ENCODE measurements at regions not wholly inside any gene's neighbourhood (a gene's known extent, or its start where the extent isn't known, plus 50 kb on each side); places are given as distances from the start of the nearest gene placed in this dataset.

DNA sequence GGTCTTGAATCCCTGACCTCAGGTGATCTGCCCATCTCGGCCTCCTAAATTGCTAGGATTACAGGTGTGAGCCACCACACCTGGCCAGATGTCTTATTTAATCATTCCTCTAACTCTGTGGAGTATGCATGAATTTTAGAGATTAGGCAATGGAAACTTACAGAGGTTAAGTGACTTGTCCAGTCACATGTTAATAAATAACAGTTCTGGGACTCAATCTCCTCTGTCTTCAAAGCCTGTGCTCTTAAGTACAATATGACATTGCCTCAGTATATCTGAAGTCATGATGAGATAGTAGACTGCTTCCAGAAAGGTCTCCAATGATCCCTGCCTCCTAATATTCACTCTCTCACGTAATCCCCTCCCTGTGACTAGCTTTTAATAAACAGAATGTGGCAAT lies 72.9 kb upstream of the TDRD3 start:
- no peak overlapping the region for H4K8ac ChIP-seq (ENCODE audit: low read length)
- H2AK5ac ChIP-seq (ENCODE audit: low read length, severe bottlenecking): no peak overlapping the region
- WGBS: 100% methylated on average over 1 of the region's 2 CpGs
- no peak overlapping the region for H3K9ac ChIP-seq (ENCODE audit: low read length)
- no peak for DNase-seq
- peaks cover 0 to 3% of the 10 kb centered on the region in 2 experiments for H3K27me3 ChIP-seq (ENCODE audit: control insufficient read depth in 1 of 2, insufficient read depth in 1 of 2, low read length in 2 of 2)
- H3K9me3 ChIP-seq (ENCODE audit: control insufficient read depth, low read length): no peaks in the 10 kb centered on the region
- H2BK12ac ChIP-seq (ENCODE audit: low read length in 2 of 2): no peak overlapping the region
- H3K14ac ChIP-seq (ENCODE audit: low read length in 2 of 2): no peak overlapping the region
- no peak overlapping the region for H2BK120ac ChIP-seq (ENCODE audit: low read depth, low read length)
- no peak overlapping the region for H4K91ac ChIP-seq (ENCODE audit: low read length)
- no peak overlapping the region for H2AFZ ChIP-seq (ENCODE audit: low read depth, low read length)
- H3K36me3 ChIP-seq (ENCODE audit: control insufficient read depth in 1 of 2, insufficient read depth in 2 of 2, low read depth in 1 of 2, low read length in 2 of 2): no peaks in the 10 kb centered on the region
- H3K4me3 ChIP-seq (ENCODE audit: insufficient read depth in 1 of 2, low read depth in 1 of 2, low read length in 2 of 2): no peak overlapping the region
- H3K4me2 ChIP-seq (ENCODE audit: low read length, poor library complexity, severe bottlenecking): no peak overlapping the region
- H3K27ac ChIP-seq (ENCODE audit: low read length, poor library complexity, severe bottlenecking): no peak overlapping the region
- no peak overlapping the region for H3K18ac ChIP-seq (ENCODE audit: low read depth in 1 of 2, low read length in 2 of 2)
- H3K23ac ChIP-seq (ENCODE audit: low read length in 2 of 2): no peak overlapping the region
- H2BK15ac ChIP-seq (ENCODE audit: low read depth, poor library complexity, severe bottlenecking): no peak overlapping the region
- peaks cover 4% of the 10 kb centered on the region for H3K4me1 ChIP-seq (ENCODE audit: control insufficient read depth, insufficient read depth, low read depth, low read length)
- H3K4ac ChIP-seq (ENCODE audit: low read depth in 1 of 2, low read length in 2 of 2): no peak overlapping the region
- H2BK5ac ChIP-seq (ENCODE audit: low read depth, low read length, poor library complexity, severe bottlenecking): no peak overlapping the region
- no peaks in the 10 kb centered on the region for H3K79me1 ChIP-seq (replicated peaks; ENCODE audit: low read length, poor library complexity, severe bottlenecking)

DNA sequence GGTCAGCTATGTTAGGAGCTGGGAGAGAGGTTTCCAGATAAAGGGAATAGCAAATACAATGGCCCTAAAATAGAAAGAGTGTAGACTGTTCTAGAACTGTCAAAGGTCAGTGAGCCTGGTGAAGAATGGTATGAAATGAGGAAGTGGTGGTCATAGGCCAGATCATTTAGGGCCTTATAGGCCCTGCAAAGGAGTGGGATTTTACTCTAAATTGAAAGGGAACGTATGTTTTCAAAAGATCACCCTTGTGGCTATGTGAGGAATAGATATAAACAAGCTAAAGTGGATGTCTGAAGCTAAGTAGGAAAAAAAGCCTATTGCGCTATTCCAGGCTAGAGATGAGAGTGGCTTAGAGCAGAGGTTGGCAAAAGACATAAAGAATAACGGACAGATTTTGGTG lies 70.7 kb upstream of the TDRD3 start:
- H3K27me3 ChIP-seq (ENCODE audit: control insufficient read depth in 1 of 2, insufficient read depth in 1 of 2, low read length in 2 of 2): no peaks in the 10 kb centered on the region
- H2AFZ ChIP-seq (ENCODE audit: low read depth, low read length): no peak overlapping the region
- peak overlapping the region; percentile 66 for H2AK5ac ChIP-seq (ENCODE audit: low read length, severe bottlenecking)
- H3K4me2 ChIP-seq (ENCODE audit: low read length, poor library complexity, severe bottlenecking): no peak overlapping the region
- no peak overlapping the region for H3K4ac ChIP-seq (ENCODE audit: low read depth in 1 of 2, low read length in 2 of 2)
- H3K23ac ChIP-seq (ENCODE audit: low read length in 2 of 2): no peak overlapping the region
- H3K9me3 ChIP-seq (ENCODE audit: control insufficient read depth, low read length): no peaks in the 10 kb centered on the region
- no peaks in the 10 kb centered on the region for H3K36me3 ChIP-seq (ENCODE audit: control insufficient read depth in 1 of 2, insufficient read depth in 2 of 2, low read depth in 1 of 2, low read length in 2 of 2)
- no peak overlapping the region for H3K14ac ChIP-seq (ENCODE audit: low read length in 2 of 2)
- DNase-seq: no peak
- 85% methylated on average over 3 of the region's 3 CpGs for WGBS
- H4K91ac ChIP-seq (ENCODE audit: low read length): no peak overlapping the region
- no peak overlapping the region for H3K9ac ChIP-seq (ENCODE audit: low read length)
- no peak overlapping the region for H3K18ac ChIP-seq (ENCODE audit: low read depth in 1 of 2, low read length in 2 of 2)
- H2BK5ac ChIP-seq (ENCODE audit: low read depth, low read length, poor library complexity, severe bottlenecking): no peak overlapping the region
- H3K4me3 ChIP-seq (ENCODE audit: insufficient read depth in 1 of 2, low read depth in 1 of 2, low read length in 2 of 2): no peak overlapping the region
- H2BK12ac ChIP-seq (ENCODE audit: low read length in 2 of 2): no peak overlapping the region
- no peak overlapping the region for H2BK120ac ChIP-seq (ENCODE audit: low read depth, low read length)
- H3K27ac ChIP-seq (ENCODE audit: low read length, poor library complexity, severe bottlenecking): no peak overlapping the region
- no peak overlapping the region for H2BK15ac ChIP-seq (ENCODE audit: low read depth, poor library complexity, severe bottlenecking)
- peaks cover 6% of the 10 kb centered on the region for H3K4me1 ChIP-seq (ENCODE audit: control insufficient read depth, insufficient read depth, low read depth, low read length)
- peaks cover under 1% of the 10 kb centered on the region for H3K79me1 ChIP-seq (replicated peaks; ENCODE audit: low read length, poor library complexity, severe bottlenecking)
- no peak overlapping the region for H4K8ac ChIP-seq (ENCODE audit: low read length)

DNA sequence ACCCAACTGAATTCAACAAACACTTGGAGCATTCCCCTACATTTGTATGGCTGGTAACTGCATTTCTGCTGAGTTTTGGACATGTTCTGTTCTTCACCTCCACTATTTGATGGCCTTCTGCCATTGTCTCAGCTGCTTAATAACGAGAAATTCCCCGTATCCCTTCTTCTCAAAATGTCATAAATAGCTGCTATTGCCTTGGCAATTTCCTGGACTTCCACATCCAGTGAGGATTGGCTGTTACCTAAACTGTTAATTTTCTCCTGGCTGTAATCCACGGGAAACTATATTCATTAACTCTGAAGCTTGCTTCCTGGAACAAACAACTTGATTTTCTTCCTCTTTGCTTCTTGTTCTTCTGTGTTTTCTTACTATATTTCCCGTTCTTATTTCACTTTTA lies 69.5 kb upstream of the TDRD3 start:
- peaks cover 6% of the 10 kb centered on the region for H3K4me1 ChIP-seq (ENCODE audit: control insufficient read depth, insufficient read depth, low read depth, low read length)
- H3K9me3 ChIP-seq (ENCODE audit: control insufficient read depth, low read length): no peaks in the 10 kb centered on the region
- H2BK120ac ChIP-seq (ENCODE audit: low read depth, low read length): no peak overlapping the region
- no peak overlapping the region for H2BK12ac ChIP-seq (ENCODE audit: low read length in 2 of 2)
- no peak overlapping the region for H3K4ac ChIP-seq (ENCODE audit: low read depth in 1 of 2, low read length in 2 of 2)
- no peak overlapping the region for H3K4me2 ChIP-seq (ENCODE audit: low read length, poor library complexity, severe bottlenecking)
- peaks cover 2% of the 10 kb centered on the region for H3K79me1 ChIP-seq (replicated peaks; ENCODE audit: low read length, poor library complexity, severe bottlenecking)
- peak overlapping the region; percentile 31 for H2BK5ac ChIP-seq (ENCODE audit: low read depth, low read length, poor library complexity, severe bottlenecking)
- H3K14ac ChIP-seq (ENCODE audit: low read length in 2 of 2): no peak overlapping the region
- no peaks in the 10 kb centered on the region for H3K27me3 ChIP-seq (ENCODE audit: control insufficient read depth in 1 of 2, insufficient read depth in 1 of 2, low read length in 2 of 2)
- WGBS: 84% methylated on average over 3 of the region's 4 CpGs
- H3K27ac ChIP-seq (ENCODE audit: low read length, poor library complexity, severe bottlenecking): peak overlapping the region; percentile 56
- peak overlapping the region; percentile 56 for H2AK5ac ChIP-seq (ENCODE audit: low read length, severe bottlenecking)
- no peak overlapping the region for H4K8ac ChIP-seq (ENCODE audit: low read length)
- no peak for DNase-seq
- H3K23ac ChIP-seq (ENCODE audit: low read length in 2 of 2): no peak overlapping the region
- H3K4me3 ChIP-seq (ENCODE audit: insufficient read depth in 1 of 2, low read depth in 1 of 2, low read length in 2 of 2): peak overlapping the region in 1 of 2 experiments; percentile 63
- H3K18ac ChIP-seq (ENCODE audit: low read depth in 1 of 2, low read length in 2 of 2): no peak overlapping the region
- no peak overlapping the region for H4K91ac ChIP-seq (ENCODE audit: low read length)
- peak overlapping the region; percentile 42 for H2AFZ ChIP-seq (ENCODE audit: low read depth, low read length)
- no peak overlapping the region for H2BK15ac ChIP-seq (ENCODE audit: low read depth, poor library complexity, severe bottlenecking)
- H3K9ac ChIP-seq (ENCODE audit: low read length): peak overlapping the region; percentile 34
- no peaks in the 10 kb centered on the region for H3K36me3 ChIP-seq (ENCODE audit: control insufficient read depth in 1 of 2, insufficient read depth in 2 of 2, low read depth in 1 of 2, low read length in 2 of 2)

DNA sequence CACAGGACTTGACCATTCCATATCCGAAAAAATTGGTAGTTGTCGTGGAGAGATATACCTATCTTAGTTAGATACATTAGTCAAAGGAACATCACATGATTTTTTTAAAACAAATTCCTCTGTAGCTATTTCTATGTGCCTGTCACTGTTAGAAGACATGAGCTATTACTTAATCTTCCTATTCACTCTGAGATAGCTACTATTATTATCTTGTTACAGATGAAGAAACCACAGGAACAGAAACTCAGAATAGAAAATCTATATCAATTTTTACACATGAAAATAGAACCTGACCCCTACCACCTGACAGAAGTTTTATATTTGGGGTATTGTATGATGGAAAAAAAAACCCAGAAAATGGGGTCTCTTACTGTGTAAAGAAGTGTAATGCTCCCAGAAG lies 68.9 kb upstream of the TDRD3 start:
- Histone ChIP-seq H3K4me2 (ENCODE audit: low read length, poor library complexity, severe bottlenecking) (no peak overlapping the region), H2AK5ac (ENCODE audit: low read length, severe bottlenecking) (no peak overlapping the region)
- no CpG with 5 or more reads among the region's 2 CpGs for WGBS

More for the DNA sequence above, 68.9 kb upstream of the TDRD3 start:
- Histone ChIP-seq H2BK15ac (ENCODE audit: low read depth, poor library complexity, severe bottlenecking) (no peak overlapping the region), H3K9ac (ENCODE audit: low read length) (no peak overlapping the region), H3K18ac (ENCODE audit: low read depth in 1 of 2, low read length in 2 of 2) (no peak overlapping the region), H2BK5ac (ENCODE audit: low read depth, low read length, poor library complexity, severe bottlenecking) (no peak overlapping the region), H2BK12ac (ENCODE audit: low read length in 2 of 2) (no peak overlapping the region), H3K4me3 (ENCODE audit: insufficient read depth in 1 of 2, low read depth in 1 of 2, low read length in 2 of 2) (no peak overlapping the region), H3K79me1 (replicated peaks; ENCODE audit: low read length, poor library complexity, severe bottlenecking) (peaks cover 2% of the 10 kb centered on the region), H3K23ac (ENCODE audit: low read length in 2 of 2) (no peak overlapping the region), H3K4ac (ENCODE audit: low read depth in 1 of 2, low read length in 2 of 2) (no peak overlapping the region), H4K91ac (ENCODE audit: low read length) (no peak overlapping the region), H3K36me3 (ENCODE audit: control insufficient read depth in 1 of 2, insufficient read depth in 2 of 2, low read depth in 1 of 2, low read length in 2 of 2) (no peaks in the 10 kb centered on the region), H3K4me1 (ENCODE audit: control insufficient read depth, insufficient read depth, low read depth, low read length) (peaks cover 6% of the 10 kb centered on the region), H3K27ac (ENCODE audit: low read length, poor library complexity, severe bottlenecking) (peak overlapping the region; percentile 34), H3K14ac (ENCODE audit: low read length in 2 of 2) (no peak overlapping the region), H3K9me3 (ENCODE audit: control insufficient read depth, low read length) (no peaks in the 10 kb centered on the region), H3K27me3 (ENCODE audit: control insufficient read depth in 1 of 2, insufficient read depth in 1 of 2, low read length in 2 of 2) (no peaks in the 10 kb centered on the region), H2BK120ac (ENCODE audit: low read depth, low read length) (no peak overlapping the region), H4K8ac (ENCODE audit: low read length) (no peak overlapping the region), H2AFZ (ENCODE audit: low read depth, low read length) (no peak overlapping the region)
- DNase-seq: no peak

Data from mesenchymal stem cell (in vitro differentiated cells and primary cell).